ENCODE measurements at regions not wholly inside any gene's neighbourhood (a gene's known extent, or its start where the extent isn't known, plus 50 kb on each side); places are given as distances from the start of the nearest gene placed in this dataset.
A peak's percentile ranks its signal among the peaks of the same experiment; 100 is the strongest.
"Not testable (repeated sequence)": the region's sequence is repeated elsewhere in the genome, so short reads cannot be mapped to it uniquely, and the experiment has no call there.

GRCh38 chr6:126976253-126976797 is 142.1 kb upstream of the RSPO3 start:
- H3K4me3 ChIP-seq (ENCODE audit: low read depth, low read length), result no peak overlapping the region
- no peak overlapping the region for H2AK5ac ChIP-seq (ENCODE audit: low read length)
- no peak overlapping the region for H3K18ac ChIP-seq (ENCODE audit: low read length)
- no peak overlapping the region for H3K23ac ChIP-seq (ENCODE audit: low read length)
- no peak overlapping the region for H2BK5ac ChIP-seq (ENCODE audit: low read depth, low read length, poor library complexity)
- H2BK120ac ChIP-seq (ENCODE audit: insufficient read depth, low read length, poor library complexity), result no peak overlapping the region
- no peak overlapping the region for H3K9ac ChIP-seq (ENCODE audit: low read length)
- H4K8ac ChIP-seq (ENCODE audit: low read depth, low read length), result no peak overlapping the region
- no peaks in the 10 kb centered on the region for H3K79me2 ChIP-seq (ENCODE audit: control insufficient read depth, insufficient read depth, low read length, poor library complexity)
- no peak overlapping the region for H3K4me2 ChIP-seq (ENCODE audit: low read length)
- no peak for DNase-seq
- no peak overlapping the region for H4K12ac ChIP-seq (ENCODE audit: low read depth, low read length)
- no peak overlapping the region for H2AFZ ChIP-seq (ENCODE audit: insufficient read depth, low read length, poor library complexity)
- no peak overlapping the region for H2BK12ac ChIP-seq (ENCODE audit: low read length)
- H4K91ac ChIP-seq (ENCODE audit: low read depth, low read length), result no peak overlapping the region
- H3K27me3 ChIP-seq (ENCODE audit: insufficient read depth, low read length), result no peaks in the 10 kb centered on the region
- no peak overlapping the region for H3K14ac ChIP-seq (ENCODE audit: low read length)
- no peaks in the 10 kb centered on the region for H3K4me1 ChIP-seq (ENCODE audit: control insufficient read depth in 1 of 2, insufficient read depth in 2 of 2, low read length in 2 of 2)
- no peak overlapping the region for H3K4ac ChIP-seq (ENCODE audit: low read depth, low read length)
- H3K27ac ChIP-seq (ENCODE audit: low read depth, low read length), result no peak overlapping the region
- no peaks in the 10 kb centered on the region for H3K79me1 ChIP-seq (ENCODE audit: low read length)
- no peaks in the 10 kb centered on the region for H3K36me3 ChIP-seq (ENCODE audit: control insufficient read depth in 1 of 2, insufficient read depth in 2 of 2, low read length in 2 of 2)
- H3K9me3 ChIP-seq (ENCODE audit: insufficient read depth, low read depth, low read length), result no peaks in the 10 kb centered on the region
- WGBS (ENCODE audit: extremely low coverage, insufficient coverage, insufficient read length), result no CpG with 5 or more reads among the region's 2 CpGs

GRCh38 chr6:126983779-126984178 is 134.7 kb upstream of the RSPO3 start:
- Histone ChIP-seq H3K4me3 (ENCODE audit: low read depth, low read length) (no peak overlapping the region), H2BK5ac (ENCODE audit: low read depth, low read length, poor library complexity) (no peak overlapping the region), H3K79me1 (ENCODE audit: low read length) (no peaks in the 10 kb centered on the region), H3K9ac (ENCODE audit: low read length) (no peak overlapping the region), H2AFZ (ENCODE audit: insufficient read depth, low read length, poor library complexity) (peak overlapping the region; percentile 35), H3K79me2 (ENCODE audit: control insufficient read depth, insufficient read depth, low read length, poor library complexity) (no peaks in the 10 kb centered on the region), H3K27me3 (ENCODE audit: insufficient read depth, low read length) (no peaks in the 10 kb centered on the region), H2BK120ac (ENCODE audit: insufficient read depth, low read length, poor library complexity) (no peak overlapping the region), H4K8ac (ENCODE audit: low read depth, low read length) (no peak overlapping the region), H4K12ac (ENCODE audit: low read depth, low read length) (no peak overlapping the region), H3K4me2 (ENCODE audit: low read length) (no peak overlapping the region), H3K23ac (ENCODE audit: low read length) (no peak overlapping the region), H3K4ac (ENCODE audit: low read depth, low read length) (no peak overlapping the region), H2AK5ac (ENCODE audit: low read length) (no peak overlapping the region), H3K4me1 (ENCODE audit: control insufficient read depth in 1 of 2, insufficient read depth in 2 of 2, low read length in 2 of 2) (no peaks in the 10 kb centered on the region), H3K9me3 (ENCODE audit: insufficient read depth, low read depth, low read length) (no peaks in the 10 kb centered on the region), H3K36me3 (ENCODE audit: control insufficient read depth in 1 of 2, insufficient read depth in 2 of 2, low read length in 2 of 2) (no peaks in the 10 kb centered on the region), H3K18ac (ENCODE audit: low read length) (no peak overlapping the region), H3K27ac (ENCODE audit: low read depth, low read length) (no peak overlapping the region), H3K14ac (ENCODE audit: low read length) (no peak overlapping the region), H2BK12ac (ENCODE audit: low read length) (no peak overlapping the region), H4K91ac (ENCODE audit: low read depth, low read length) (no peak overlapping the region)
- no CpG with 5 or more reads among the region's 4 CpGs for WGBS (ENCODE audit: extremely low coverage, insufficient coverage, insufficient read length)
- no peak for DNase-seq

GRCh38 chr6:126988125-126988524 is 130.3 kb upstream of the RSPO3 start:
- not testable (repeated sequence) for H2BK12ac ChIP-seq (ENCODE audit: low read length)

GRCh38 chr6:127000631-127001030 is 117.8 kb upstream of the RSPO3 start:
- Histone ChIP-seq H4K12ac (ENCODE audit: low read depth, low read length) (no peak overlapping the region), H2BK12ac (ENCODE audit: low read length) (no peak overlapping the region), H3K4me2 (ENCODE audit: low read length) (no peak overlapping the region), H3K18ac (ENCODE audit: low read length) (no peak overlapping the region), H4K91ac (ENCODE audit: low read depth, low read length) (no peak overlapping the region), H2AK5ac (ENCODE audit: low read length) (no peak overlapping the region), H3K23ac (ENCODE audit: low read length) (no peak overlapping the region), H3K4me1 (ENCODE audit: control insufficient read depth in 1 of 2, insufficient read depth in 2 of 2, low read length in 2 of 2) (no peaks in the 10 kb centered on the region), H2BK120ac (ENCODE audit: insufficient read depth, low read length, poor library complexity) (no peak overlapping the region), H3K79me2 (ENCODE audit: control insufficient read depth, insufficient read depth, low read length, poor library complexity) (no peaks in the 10 kb centered on the region), H3K27ac (ENCODE audit: low read depth, low read length) (no peak overlapping the region), H3K36me3 (ENCODE audit: control insufficient read depth in 1 of 2, insufficient read depth in 2 of 2, low read length in 2 of 2) (no peaks in the 10 kb centered on the region), H3K14ac (ENCODE audit: low read length) (no peak overlapping the region), H3K79me1 (ENCODE audit: low read length) (no peaks in the 10 kb centered on the region), H3K4ac (ENCODE audit: low read depth, low read length) (no peak overlapping the region), H3K4me3 (ENCODE audit: low read depth, low read length) (no peak overlapping the region), H3K27me3 (ENCODE audit: insufficient read depth, low read length) (no peaks in the 10 kb centered on the region), H3K9me3 (ENCODE audit: insufficient read depth, low read depth, low read length) (no peaks in the 10 kb centered on the region), H2BK5ac (ENCODE audit: low read depth, low read length, poor library complexity) (no peak overlapping the region), H3K9ac (ENCODE audit: low read length) (no peak overlapping the region), H2AFZ (ENCODE audit: insufficient read depth, low read length, poor library complexity) (no peak overlapping the region), H4K8ac (ENCODE audit: low read depth, low read length) (no peak overlapping the region)
- DNase-seq, result no peak
- no CpG with 5 or more reads among the region's 6 CpGs for WGBS (ENCODE audit: extremely low coverage, insufficient coverage, insufficient read length)

More at GRCh38 chr6:126988125-126988524, 130.3 kb upstream of the RSPO3 start:
- DNase-seq; H3K9ac ChIP-seq (ENCODE audit: low read length); H2AK5ac ChIP-seq (ENCODE audit: low read length); H3K23ac ChIP-seq (ENCODE audit: low read length); H3K9me3 ChIP-seq (ENCODE audit: insufficient read depth, low read depth, low read length); H3K4me1 ChIP-seq (ENCODE audit: control insufficient read depth in 1 of 2, insufficient read depth in 2 of 2, low read length in 2 of 2); H4K12ac ChIP-seq (ENCODE audit: low read depth, low read length); H3K27me3 ChIP-seq (ENCODE audit: insufficient read depth, low read length); H3K14ac ChIP-seq (ENCODE audit: low read length); H3K79me1 ChIP-seq (ENCODE audit: low read length); H3K4ac ChIP-seq (ENCODE audit: low read depth, low read length); H4K91ac ChIP-seq (ENCODE audit: low read depth, low read length); H3K79me2 ChIP-seq (ENCODE audit: control insufficient read depth, insufficient read depth, low read length, poor library complexity); H4K8ac ChIP-seq (ENCODE audit: low read depth, low read length); H2BK5ac ChIP-seq (ENCODE audit: low read depth, low read length, poor library complexity); H3K4me3 ChIP-seq (ENCODE audit: low read depth, low read length); H2BK120ac ChIP-seq (ENCODE audit: insufficient read depth, low read length, poor library complexity); H2AFZ ChIP-seq (ENCODE audit: insufficient read depth, low read length, poor library complexity); H3K27ac ChIP-seq (ENCODE audit: low read depth, low read length); H3K36me3 ChIP-seq (ENCODE audit: control insufficient read depth in 1 of 2, insufficient read depth in 2 of 2, low read length in 2 of 2); H3K4me2 ChIP-seq (ENCODE audit: low read length); H3K18ac ChIP-seq (ENCODE audit: low read length): not testable (repeated sequence)
- WGBS (ENCODE audit: extremely low coverage, insufficient coverage, insufficient read length), result no CpG with 5 or more reads among the region's 1 CpG

All from trophoblast cell (in vitro differentiated cells and primary cell).